Omental fat pad (tissue), 3 donors: ENCODE measurements at regions not wholly inside any gene's neighbourhood (a gene's known extent, or its start where the extent isn't known, plus 50 kb on each side); places are given as distances from the start of the nearest gene placed in this dataset.
"Not testable (repeated sequence)": the region's sequence is repeated elsewhere in the genome, so short reads cannot be mapped to it uniquely, and the experiment has no call there.

Experiments
- ATAC-seq: fragments of 150-250 bp; one replicate; pipeline ENCODE4 v1.9.1; 2016; ENCODE audit warnings: mild to moderate bottlenecking, moderate library complexity; ENCODE audit not compliant: low FRiP score
- DNase-seq: peaks from one replicate; pipeline ENCODE4 v3.0.0-alpha.2; 2019; ENCODE audit warnings: low spot score
- TF ChIP-seq, protein P1 (sequence below), 3 donors: fragments of 450-650 bp; IDR thresholded peaks; one replicate each; pipeline ENCODE4 v1.5.1; 2016 to 2017; ENCODE audit warnings: antibody characterized with exemption in 3 of 3, mild to moderate bottlenecking in 3 of 3, moderate library complexity in 2 of 3

DNA sequence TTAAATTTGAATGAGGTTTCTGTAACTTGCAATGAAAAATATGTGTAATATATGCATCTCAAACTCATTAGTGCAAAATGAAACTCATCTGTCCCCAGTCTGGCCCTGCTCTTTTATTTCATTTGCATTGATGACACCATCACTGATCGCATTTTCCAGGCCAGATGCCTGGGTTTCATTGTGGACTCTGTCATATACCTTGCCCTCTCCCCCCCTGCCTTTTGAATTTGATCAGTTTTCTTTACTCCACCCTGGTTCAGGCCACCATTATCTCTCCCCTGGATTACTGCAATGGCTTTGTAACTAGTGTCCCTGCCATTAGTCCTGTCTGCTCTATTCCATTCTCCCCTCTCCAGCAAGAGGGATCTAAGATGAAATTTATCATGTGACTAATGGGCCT, 360.6 kb upstream of the C11orf87 start:
- DNase-seq = no peak
- TF ChIP-seq, protein P1, sequence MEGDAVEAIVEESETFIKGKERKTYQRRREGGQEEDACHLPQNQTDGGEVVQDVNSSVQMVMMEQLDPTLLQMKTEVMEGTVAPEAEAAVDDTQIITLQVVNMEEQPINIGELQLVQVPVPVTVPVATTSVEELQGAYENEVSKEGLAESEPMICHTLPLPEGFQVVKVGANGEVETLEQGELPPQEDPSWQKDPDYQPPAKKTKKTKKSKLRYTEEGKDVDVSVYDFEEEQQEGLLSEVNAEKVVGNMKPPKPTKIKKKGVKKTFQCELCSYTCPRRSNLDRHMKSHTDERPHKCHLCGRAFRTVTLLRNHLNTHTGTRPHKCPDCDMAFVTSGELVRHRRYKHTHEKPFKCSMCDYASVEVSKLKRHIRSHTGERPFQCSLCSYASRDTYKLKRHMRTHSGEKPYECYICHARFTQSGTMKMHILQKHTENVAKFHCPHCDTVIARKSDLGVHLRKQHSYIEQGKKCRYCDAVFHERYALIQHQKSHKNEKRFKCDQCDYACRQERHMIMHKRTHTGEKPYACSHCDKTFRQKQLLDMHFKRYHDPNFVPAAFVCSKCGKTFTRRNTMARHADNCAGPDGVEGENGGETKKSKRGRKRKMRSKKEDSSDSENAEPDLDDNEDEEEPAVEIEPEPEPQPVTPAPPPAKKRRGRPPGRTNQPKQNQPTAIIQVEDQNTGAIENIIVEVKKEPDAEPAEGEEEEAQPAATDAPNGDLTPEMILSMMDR (IDR thresholded peaks at IDR 0.05) = no peak
- ATAC-seq = no peak

DNA sequence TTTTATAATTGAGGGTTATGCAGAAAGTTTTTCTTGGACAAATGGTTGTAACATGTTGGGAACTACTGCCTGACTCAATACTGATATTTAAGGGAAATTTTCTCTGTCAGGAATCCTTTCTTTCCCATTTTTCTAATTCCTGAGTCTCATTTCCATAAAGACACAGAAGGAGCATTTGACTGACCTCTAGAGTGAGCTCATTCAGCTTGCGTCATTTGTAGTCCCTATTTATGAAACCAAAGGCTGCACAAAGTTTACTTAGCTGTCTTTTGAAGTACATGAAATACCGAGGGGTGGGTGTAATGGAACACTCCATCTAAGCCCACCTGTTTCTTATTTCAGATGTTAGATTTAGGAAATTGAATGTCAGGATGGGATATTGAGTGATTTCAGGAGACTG, 359.5 kb upstream of the C11orf87 start:
- TF ChIP-seq, protein P1 (IDR thresholded peaks at IDR 0.05) = no peak
- no peak for DNase-seq
- no peak for ATAC-seq

DNA sequence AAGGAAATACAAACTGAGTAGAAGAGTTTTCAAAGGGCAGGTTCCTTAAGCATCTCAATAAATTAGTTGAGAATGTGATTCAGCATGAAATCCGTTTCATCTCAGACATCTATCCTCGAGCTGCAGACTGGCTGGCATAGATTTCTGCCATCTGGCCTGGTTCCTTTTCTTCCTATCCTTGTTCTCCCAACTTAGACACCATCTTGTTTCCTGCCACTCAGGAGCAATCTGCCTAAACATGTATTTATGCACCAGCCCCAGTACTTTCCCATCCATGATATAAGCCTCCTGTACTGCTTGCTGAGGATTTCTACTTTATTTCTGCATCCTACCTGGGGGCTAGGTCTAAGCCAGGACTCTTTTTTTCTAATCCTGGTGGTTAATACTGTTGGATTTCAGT, 359.1 kb upstream of the C11orf87 start:
- TF ChIP-seq, protein P1 (IDR thresholded peaks at IDR 0.05) = no peak
- DNase-seq (no peak), ATAC-seq (no peak)

DNA sequence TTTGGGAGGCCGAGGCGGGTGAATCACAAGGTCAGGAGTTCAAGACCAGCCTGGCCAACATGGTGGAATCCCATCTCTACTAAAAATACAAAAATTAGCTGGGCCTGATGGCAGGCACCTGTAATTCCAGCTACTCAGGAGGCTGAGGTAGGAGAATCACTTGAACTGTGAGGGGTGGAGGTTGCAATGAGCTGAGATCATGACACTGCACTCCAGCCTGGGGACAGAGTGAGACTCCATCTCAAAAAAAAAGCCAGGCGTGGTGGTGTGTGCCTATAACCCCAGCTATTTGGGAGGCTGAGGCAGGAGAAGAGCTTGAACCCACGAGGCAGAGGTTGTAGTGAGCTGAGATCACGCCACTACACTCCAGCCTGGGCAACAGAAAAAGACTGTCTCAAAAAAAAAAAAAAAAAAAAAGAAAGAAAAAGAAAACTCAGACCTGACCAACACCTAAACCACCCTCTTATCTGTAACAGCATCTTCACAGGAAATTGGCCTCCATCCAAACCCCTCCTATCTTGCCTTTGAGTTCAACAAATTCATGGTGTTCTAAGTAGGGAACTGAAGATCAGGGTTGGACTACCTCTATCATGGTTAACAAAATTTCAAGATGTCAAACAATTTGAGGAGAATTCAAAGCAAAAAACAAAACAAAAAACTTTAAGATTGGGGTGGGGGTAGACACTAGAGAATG, 357.2 kb upstream of the C11orf87 start:
- ATAC-seq = not testable (repeated sequence)

DNA sequence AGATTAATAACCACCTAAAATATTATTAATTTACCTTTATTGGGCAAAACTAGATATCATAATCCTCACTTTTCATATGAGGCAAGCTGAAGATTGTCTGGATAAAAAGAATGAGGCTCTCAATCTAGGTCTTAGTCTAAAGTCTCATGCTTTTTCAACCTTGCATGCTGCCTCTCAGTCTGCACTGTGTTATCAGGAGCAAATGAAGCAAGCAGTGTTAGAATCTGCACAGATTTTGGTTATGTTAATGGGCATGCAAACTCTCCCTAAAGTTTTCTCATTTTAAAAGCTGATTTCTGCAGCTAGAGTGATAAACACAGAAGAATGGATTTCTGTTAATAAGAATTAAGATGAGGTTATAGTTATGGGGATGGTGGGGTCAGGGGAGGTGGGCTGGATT, 350.7 kb upstream of the C11orf87 start:
- TF ChIP-seq, protein P1 (IDR thresholded peaks at IDR 0.05) = no peak
- ATAC-seq (no peak), DNase-seq (no peak)

More for the DNA sequence above, 357.2 kb upstream of the C11orf87 start:
- not testable (repeated sequence) for DNase-seq

DNA sequence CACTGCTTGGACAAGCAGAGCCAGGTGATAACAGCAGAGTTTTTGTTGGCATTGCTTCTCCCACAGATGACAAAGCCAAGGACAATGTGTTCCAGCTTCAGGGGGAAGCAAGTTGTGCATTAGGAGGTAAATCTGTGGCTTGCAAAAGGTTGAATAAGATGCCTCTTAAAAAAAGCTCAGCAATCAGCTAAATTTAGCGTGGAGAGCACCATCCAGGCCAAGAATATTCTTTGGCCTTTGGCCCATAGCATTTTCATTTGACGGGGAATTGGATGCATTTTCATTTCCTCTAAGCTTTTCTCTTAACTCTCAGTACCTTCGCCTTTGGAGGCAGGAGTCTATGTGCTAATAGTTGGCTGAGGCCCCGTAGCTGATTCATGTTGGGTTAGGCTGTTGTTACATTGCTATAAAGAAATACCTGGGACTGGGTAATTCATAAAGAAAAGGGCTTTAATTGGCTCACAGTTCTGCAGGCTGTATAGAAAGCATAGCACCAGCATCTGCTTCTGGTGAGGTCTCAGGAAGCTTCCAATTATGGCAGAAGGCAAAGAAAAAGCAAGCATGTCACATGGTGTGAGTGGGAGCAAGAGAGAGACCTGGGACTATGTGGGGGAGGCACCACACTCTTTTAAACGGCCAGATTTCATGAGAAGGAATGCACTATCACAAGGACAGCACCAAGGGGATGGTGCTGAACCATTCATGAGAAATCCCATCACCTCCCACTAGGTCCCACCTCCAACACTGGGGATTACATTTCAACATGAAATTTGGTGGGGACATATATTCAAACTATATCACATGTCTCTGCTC, 350.1 kb upstream of the C11orf87 start:
- TF ChIP-seq, protein P1 (IDR thresholded peaks at IDR 0.05) = no peak
- DNase-seq = peak; percentile 31
- peak; percentile 94 for ATAC-seq

DNA sequence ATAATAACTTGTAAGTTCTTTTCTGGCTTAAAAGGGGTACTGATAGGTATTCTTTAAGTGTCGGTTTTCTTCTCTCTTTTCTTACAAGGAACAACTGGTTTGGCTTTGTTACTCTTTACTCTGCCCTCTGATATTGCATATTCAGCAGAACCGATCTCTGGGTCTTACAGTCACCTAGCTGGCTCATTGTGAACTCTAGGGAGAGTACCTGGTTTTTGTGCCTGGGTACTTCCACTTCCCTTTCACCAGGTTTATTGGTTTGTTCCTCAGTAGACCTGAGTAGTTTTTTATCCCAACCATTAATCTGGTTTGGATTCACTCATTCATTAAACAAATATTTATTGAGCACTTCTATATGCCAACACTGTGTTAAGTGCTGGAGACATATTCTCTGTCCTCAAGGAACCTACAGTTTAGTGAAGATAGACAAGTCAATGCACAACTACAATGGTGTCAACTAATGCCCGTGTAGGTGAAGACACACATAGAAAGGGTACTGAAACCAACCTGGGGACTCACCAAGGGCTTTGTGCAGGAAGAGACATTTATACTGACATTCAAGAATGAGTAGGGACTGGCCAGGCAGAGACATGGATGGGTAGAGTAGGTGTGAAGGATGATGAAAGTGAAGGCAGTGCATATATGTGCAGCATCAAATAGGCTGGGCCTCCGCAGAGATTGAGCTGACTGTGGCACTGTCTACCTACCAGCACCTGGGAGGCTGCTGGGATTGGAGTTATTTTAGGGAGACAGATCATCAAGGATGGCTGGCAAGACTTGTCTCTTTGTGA, 348.8 kb upstream of the C11orf87 start:
- no peak for DNase-seq
- ATAC-seq = no peak
- TF ChIP-seq, protein P1 (IDR thresholded peaks at IDR 0.05) = no peak
